Ishikawa (cell line): ENCODE measurements at regions not wholly inside any gene's neighbourhood (a gene's known extent, or its start where the extent isn't known, plus 50 kb on each side); places are given as distances from the start of the nearest gene placed in this dataset.

ENCODE experiments used
- EP300 ChIP-seq: IDR thresholded peaks from 2 replicates; pipeline ENCODE4 v1.6.1; 2012; ENCODE audit warnings: borderline replicate concordance
- NFIC ChIP-seq: IDR thresholded peaks from 2 replicates; pipeline ENCODE4 v1.6.1; 2012
- REST ChIP-seq: IDR thresholded peaks from 2 replicates; pipeline ENCODE4 v1.6.1; 2012; ENCODE audit warnings: low read depth, mild to moderate bottlenecking

- TF ChIP-seq EP300 (no peak), NFIC (no peak), REST (no peak)
These were observed 218.0 kb upstream of the CNTNAP4 start for GRCh38 chr16:76059186-76059585.
